Vagina (tissue), 2 donors: ENCODE measurements at regions not wholly inside any gene's neighbourhood (a gene's known extent, or its start where the extent isn't known, plus 50 kb on each side); places are given as distances from the start of the nearest gene placed in this dataset.

Source experiments
- CTCF ChIP-seq, 3 experiments: fragments of 450-650 bp in 2 of 3; fragments of 200-600 bp in 1 of 3; sonication (generic) in 1 of 3; IDR thresholded peaks; one replicate each; pipeline ENCODE4 v1.5.1; 2017 to 2019; ENCODE audit warnings: antibody characterized with exemption in 3 of 3, mild to moderate bottlenecking in 2 of 3, moderate library complexity in 2 of 3
- POLR2A ChIP-seq, 2 donors: fragments of 450-650 bp; IDR thresholded peaks; one replicate each; pipeline ENCODE4 v1.6.1; 2017; ENCODE audit warnings: antibody characterized with exemption in 2 of 2, mild to moderate bottlenecking in 2 of 2, moderate library complexity in 2 of 2

- TF ChIP-seq POLR2A (IDR thresholded peaks at IDR 0.05) (no peak), CTCF (IDR thresholded peaks at IDR 0.05) (no peak)
Observed at GRCh38 chr18:42536442-42536841, 579.0 kb downstream of the RIT2 start.
